Epithelial cell of proximal tubule (primary cell): ENCODE measurements at regions not wholly inside any gene's neighbourhood (a gene's known extent, or its start where the extent isn't known, plus 50 kb on each side); places are given as distances from the start of the nearest gene placed in this dataset.

Source experiments
- DNase-seq: peaks from one replicate; pipeline ENCODE4 v3.0.0-alpha.2; 2011; ENCODE audit warnings: low read depth
- H3K4me3 ChIP-seq: 2 replicates; pipeline ENCODE4 v1.5.1; 2011; ENCODE audit warnings: low read depth, mild to moderate bottlenecking, low read length
- TF ChIP-seq, protein P1 (sequence below): conservative IDR thresholded peaks from 2 replicates; pipeline ENCODE4 v1.5.1; 2012; ENCODE audit warnings: low read depth, mild to moderate bottlenecking, low read length

DNA sequence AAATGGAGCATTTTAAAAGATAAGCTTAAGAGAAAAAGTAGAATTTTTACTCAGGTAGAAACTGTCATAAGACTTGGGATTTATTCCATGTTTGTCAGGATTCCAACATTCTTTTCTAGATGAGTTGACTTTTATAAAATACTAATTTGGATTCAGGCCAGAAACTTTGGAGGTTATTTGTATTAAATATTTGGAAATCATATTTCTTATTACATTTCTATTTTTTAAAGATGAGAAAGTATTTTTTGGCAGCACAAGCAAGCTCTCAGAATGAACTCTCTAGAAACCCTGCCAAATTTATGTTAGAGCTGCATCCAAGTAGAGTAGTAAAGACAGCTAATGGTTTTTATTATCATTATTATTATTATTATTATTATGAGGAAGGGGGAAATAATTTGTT is 1014.9 kb upstream of the GJE1 start:
- TF ChIP-seq, protein P1, sequence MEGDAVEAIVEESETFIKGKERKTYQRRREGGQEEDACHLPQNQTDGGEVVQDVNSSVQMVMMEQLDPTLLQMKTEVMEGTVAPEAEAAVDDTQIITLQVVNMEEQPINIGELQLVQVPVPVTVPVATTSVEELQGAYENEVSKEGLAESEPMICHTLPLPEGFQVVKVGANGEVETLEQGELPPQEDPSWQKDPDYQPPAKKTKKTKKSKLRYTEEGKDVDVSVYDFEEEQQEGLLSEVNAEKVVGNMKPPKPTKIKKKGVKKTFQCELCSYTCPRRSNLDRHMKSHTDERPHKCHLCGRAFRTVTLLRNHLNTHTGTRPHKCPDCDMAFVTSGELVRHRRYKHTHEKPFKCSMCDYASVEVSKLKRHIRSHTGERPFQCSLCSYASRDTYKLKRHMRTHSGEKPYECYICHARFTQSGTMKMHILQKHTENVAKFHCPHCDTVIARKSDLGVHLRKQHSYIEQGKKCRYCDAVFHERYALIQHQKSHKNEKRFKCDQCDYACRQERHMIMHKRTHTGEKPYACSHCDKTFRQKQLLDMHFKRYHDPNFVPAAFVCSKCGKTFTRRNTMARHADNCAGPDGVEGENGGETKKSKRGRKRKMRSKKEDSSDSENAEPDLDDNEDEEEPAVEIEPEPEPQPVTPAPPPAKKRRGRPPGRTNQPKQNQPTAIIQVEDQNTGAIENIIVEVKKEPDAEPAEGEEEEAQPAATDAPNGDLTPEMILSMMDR: no peak
- no peak overlapping the region for H3K4me3 ChIP-seq
- DNase-seq: no peak

DNA sequence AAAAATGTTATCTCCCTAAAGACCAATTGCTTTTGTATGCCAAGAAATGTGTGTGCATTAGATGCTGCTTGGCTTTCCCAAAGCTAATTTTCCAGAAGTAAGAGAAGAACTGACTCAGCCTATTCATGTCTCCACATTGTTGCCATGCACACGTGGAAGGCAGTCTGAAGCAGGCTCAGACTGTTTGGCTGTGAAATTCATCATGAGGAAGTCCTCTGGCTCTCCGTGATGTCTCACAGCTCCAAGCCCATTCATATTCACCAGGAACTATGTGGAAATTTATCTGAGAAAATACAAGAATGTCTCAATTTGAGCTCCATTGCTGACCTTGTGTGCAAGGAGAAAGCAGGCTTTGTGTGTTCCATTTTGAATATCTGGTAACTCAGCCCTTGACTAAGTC is 1022.2 kb upstream of the GJE1 start:
- no peak for DNase-seq
- TF ChIP-seq, protein P1: no peak
- H3K4me3 ChIP-seq: no peak overlapping the region

DNA sequence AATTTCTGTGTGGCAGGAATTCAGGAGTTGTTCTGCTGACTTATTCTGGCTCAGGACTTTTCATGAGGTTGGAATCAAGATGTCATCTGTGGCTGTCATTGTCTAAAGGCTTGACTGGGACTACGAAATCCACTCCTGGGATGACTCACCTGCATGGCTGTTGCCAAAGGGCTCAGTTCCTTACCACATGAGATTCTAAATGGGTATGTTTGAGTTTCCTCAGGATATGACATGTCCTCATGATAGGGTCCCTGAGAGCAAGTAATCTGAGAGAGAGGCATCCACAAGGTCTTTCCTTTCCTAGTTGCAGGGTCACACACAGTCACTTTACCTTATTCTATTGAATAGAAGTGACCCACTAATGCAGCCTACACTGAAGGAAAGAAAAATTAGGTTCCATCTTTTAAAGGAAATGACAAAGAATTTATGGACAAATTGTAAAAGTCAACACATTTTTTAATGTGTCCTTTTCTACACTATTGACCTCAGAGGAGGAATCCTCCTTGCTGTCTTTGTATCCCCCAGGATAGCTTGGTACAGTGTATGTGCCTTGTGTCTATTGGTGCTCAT is 1025.0 kb upstream of the GJE1 start:
- H3K4me3 ChIP-seq: no peak overlapping the region
- TF ChIP-seq, protein P1: no peak
- DNase-seq: peak; percentile 76

DNA sequence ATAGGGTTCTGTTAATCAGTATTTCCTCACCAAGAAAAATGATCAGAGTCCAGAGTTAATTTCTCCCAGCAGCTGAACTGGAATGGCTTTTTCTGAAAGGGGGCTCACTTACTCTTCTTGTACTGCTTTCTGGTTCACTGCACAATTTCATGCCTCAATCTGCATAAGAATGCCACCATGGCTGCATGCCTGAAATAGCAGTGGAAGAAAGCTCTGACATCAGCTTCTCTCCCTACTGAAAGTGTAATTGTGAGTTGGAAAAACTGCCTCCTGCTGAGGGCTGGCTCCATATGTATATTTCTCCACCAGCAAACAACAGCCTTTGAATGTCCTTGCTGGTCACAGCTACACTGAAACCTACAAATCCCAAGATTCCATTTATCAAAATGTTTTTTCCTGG is 1027.2 kb upstream of the GJE1 start:
- H3K4me3 ChIP-seq: no peak overlapping the region
- TF ChIP-seq, protein P1: no peak
- DNase-seq: peak; percentile 95

DNA sequence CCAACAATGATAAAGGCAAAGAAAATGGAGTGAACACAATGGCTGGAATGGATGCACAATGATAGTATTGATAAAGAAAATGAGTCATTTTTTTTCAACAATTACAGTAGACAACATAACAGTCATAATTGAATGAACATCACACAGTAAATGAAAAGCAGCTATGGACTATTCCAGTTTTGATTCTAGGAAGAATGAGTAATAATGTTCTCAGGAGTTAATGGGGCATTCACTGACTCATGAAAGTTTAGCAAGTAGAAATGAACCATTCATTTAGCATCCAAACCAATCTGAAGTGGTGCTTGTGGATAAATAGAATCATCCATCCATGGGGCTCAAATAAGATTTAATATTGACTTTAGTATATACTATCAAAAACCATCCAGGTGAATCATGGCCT is 1029.5 kb upstream of the GJE1 start:
- peak; percentile 85 for DNase-seq
- TF ChIP-seq, protein P1: no peak
- H3K4me3 ChIP-seq: no peak overlapping the region

DNA sequence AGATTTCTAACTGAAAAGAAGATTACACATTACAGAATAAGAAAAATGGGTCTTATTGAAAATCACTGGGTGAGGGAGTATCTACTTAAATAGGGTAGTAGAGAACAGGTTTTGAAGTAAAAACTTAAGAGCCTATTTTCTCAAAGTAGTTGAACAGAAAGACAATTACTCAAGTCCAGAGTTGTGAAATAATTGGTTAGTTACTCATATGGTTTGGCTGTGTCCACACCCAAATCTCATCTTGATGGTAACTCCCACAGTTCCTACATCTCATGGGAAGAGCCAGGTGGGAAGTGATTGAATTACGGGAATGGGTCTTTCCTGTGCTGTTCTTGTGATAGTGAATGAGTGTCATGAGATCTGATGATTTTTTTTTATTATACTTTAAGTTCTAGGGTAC is 1035.3 kb upstream of the GJE1 start:
- no peak for DNase-seq
- TF ChIP-seq, protein P1: no peak
- H3K4me3 ChIP-seq: no peak overlapping the region

DNA sequence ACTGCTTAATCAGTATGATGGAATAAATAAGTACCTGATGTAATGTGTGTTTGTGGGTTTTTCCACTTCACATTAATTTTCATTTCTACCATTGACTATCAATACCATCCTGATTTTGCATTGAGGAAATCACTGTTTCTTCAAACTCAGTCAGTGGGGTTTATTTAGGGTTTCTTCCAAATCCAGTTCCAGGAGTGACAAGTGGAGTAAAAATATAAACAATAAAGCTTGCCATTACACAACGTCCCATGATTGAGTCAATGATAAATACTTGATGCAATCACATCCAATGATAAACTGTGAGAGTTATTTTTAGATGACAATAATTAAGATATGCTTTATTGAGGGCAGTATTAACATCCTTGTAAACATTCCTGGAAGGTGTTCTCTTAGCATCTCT is 1037.4 kb upstream of the GJE1 start:
- no peak overlapping the region for H3K4me3 ChIP-seq
- DNase-seq: no peak
- TF ChIP-seq, protein P1: no peak
